Uterus (tissue), 3 donors: ENCODE measurements at regions not wholly inside any gene's neighbourhood (a gene's known extent, or its start where the extent isn't known, plus 50 kb on each side); places are given as distances from the start of the nearest gene placed in this dataset.

Source experiments
- DNase-seq, 2 donors: peaks; one replicate each; pipeline ENCODE4 v3.0.0-alpha.2; 2019 to 2020
- H3K27ac ChIP-seq, 2 donors: fragments of 200-600 bp; sonication (generic); 1 replicate in 1 of 2; 2 replicates in 1 of 2; pipeline ENCODE4 v1.5.1; 2016 to 2018
- H3K27me3 ChIP-seq, 2 donors: fragments of 200-600 bp; sonication (generic); one replicate each; pipeline ENCODE4 v1.5.1; 2018 to 2019; ENCODE audit warnings: control low read depth in 1 of 2
- H3K36me3 ChIP-seq, 2 donors: fragments of 200-600 bp; sonication (generic); one replicate each; pipeline ENCODE4 v1.5.1; 2019; ENCODE audit warnings: control low read depth in 1 of 2
- H3K4me1 ChIP-seq, 2 donors: fragments of 200-600 bp; sonication (generic); one replicate each; pipeline ENCODE4 v1.5.1; 2018 to 2019; ENCODE audit warnings: control low read depth in 1 of 2
- H3K4me3 ChIP-seq, 2 donors: fragments of 200-600 bp; sonication (generic); 1 replicate in 1 of 2; 2 replicates in 1 of 2; pipeline ENCODE4 v1.5.1; 2018 to 2019; ENCODE audit warnings: mild to moderate bottlenecking in 1 of 2
- H3K9me3 ChIP-seq, 2 donors: fragments of 200-600 bp; sonication (generic); one replicate each; pipeline ENCODE4 v1.5.1; 2019; ENCODE audit warnings: control low read depth in 1 of 2
- CTCF ChIP-seq, 4 experiments: fragments of 200-600 bp in 2 of 4; fragments of 450-650 bp in 2 of 4; sonication (generic) in 2 of 4; IDR thresholded peaks; one replicate each; pipeline ENCODE4 v1.5.1; 2016 to 2019; ENCODE audit warnings: antibody characterized with exemption in 4 of 4, mild to moderate bottlenecking in 2 of 4, moderate library complexity in 1 of 4
- POLR2A ChIP-seq, 2 donors: fragments of 450-650 bp; IDR thresholded peaks; one replicate each; pipeline ENCODE4 v1.6.1; 2016; ENCODE audit warnings: antibody characterized with exemption in 2 of 2, mild to moderate bottlenecking in 1 of 2, moderate library complexity in 1 of 2
- intact Hi-C: fragments of 100-400 bp; cut with DNase I; formaldehyde crosslinking; loops from one replicate; pipeline ENCODE4 v1.15.1; 2023; ENCODE audit warnings: low total_unique reads
- donor health status: DM: yes; HTN: yes; CAD: no.

- no peaks in the 10 kb centered on the region for H3K9me3 ChIP-seq
- TF ChIP-seq POLR2A (IDR thresholded peaks at IDR 0.05) (no peak), CTCF (IDR thresholded peaks at IDR 0.05) (no peak)
- H3K27ac ChIP-seq: no peak overlapping the region
- H3K27me3 ChIP-seq: no peaks in the 10 kb centered on the region
- DNase-seq: no peak
- no peaks in the 10 kb centered on the region for H3K4me1 ChIP-seq
- no peaks in the 10 kb centered on the region for H3K36me3 ChIP-seq
- intact Hi-C loops: no loop called here
- no peak overlapping the region for H3K4me3 ChIP-seq
Observed at GRCh38 chr7:67478066-67478465, 481.4 kb downstream of the TYW1 start.

GRCh38 chr7:67484244-67484751, 487.7 kb downstream of the TYW1 start:
- Histone ChIP-seq H3K36me3 (no peaks in the 10 kb centered on the region), H3K4me3 (no peak overlapping the region), H3K9me3 (no peaks in the 10 kb centered on the region), H3K4me1 (peaks cover 0 to 4% of the 10 kb centered on the region in 2 donors), H3K27me3 (no peaks in the 10 kb centered on the region), H3K27ac (no peak overlapping the region)
- intact Hi-C loops: no loop called here
- peak; percentile 32 to 39 for DNase-seq
- TF ChIP-seq POLR2A (IDR thresholded peaks at IDR 0.05): no peak
- peak; percentile 38 to 59 (median 48) for TF ChIP-seq CTCF (IDR thresholded peaks at IDR 0.05)

GRCh38 chr7:67486401-67486800, 489.8 kb downstream of the TYW1 start:
- no peaks in the 10 kb centered on the region for H3K9me3 ChIP-seq
- no peak overlapping the region for H3K27ac ChIP-seq
- intact Hi-C loops: no loop called here
- no peaks in the 10 kb centered on the region for H3K27me3 ChIP-seq
- no peaks in the 10 kb centered on the region for H3K36me3 ChIP-seq
- no peak for DNase-seq
- peaks cover 0 to 4% of the 10 kb centered on the region in 2 donors for H3K4me1 ChIP-seq
- TF ChIP-seq POLR2A (IDR thresholded peaks at IDR 0.05): no peak
- TF ChIP-seq CTCF (IDR thresholded peaks at IDR 0.05): no peak
- H3K4me3 ChIP-seq: no peak overlapping the region

GRCh38 chr7:67487316-67487715, 490.7 kb downstream of the TYW1 start:
- Histone ChIP-seq H3K36me3 (no peaks in the 10 kb centered on the region), H3K4me3 (no peak overlapping the region), H3K27me3 (no peaks in the 10 kb centered on the region), H3K9me3 (no peaks in the 10 kb centered on the region), H3K27ac (no peak overlapping the region), H3K4me1 (peaks cover 0 to 4% of the 10 kb centered on the region in 2 donors)
- TF ChIP-seq POLR2A (IDR thresholded peaks at IDR 0.05): no peak
- TF ChIP-seq CTCF (IDR thresholded peaks at IDR 0.05): no peak
- intact Hi-C loops: no loop called here
- no peak for DNase-seq

GRCh38 chr7:67489881-67490280, 493.2 kb downstream of the TYW1 start:
- H3K27ac ChIP-seq: no peak overlapping the region
- no peaks in the 10 kb centered on the region for H3K9me3 ChIP-seq
- no peak for DNase-seq
- H3K36me3 ChIP-seq: no peaks in the 10 kb centered on the region
- no peaks in the 10 kb centered on the region for H3K27me3 ChIP-seq
- intact Hi-C loops: no loop called here
- H3K4me1 ChIP-seq: no peaks in the 10 kb centered on the region
- H3K4me3 ChIP-seq: no peak overlapping the region
- TF ChIP-seq POLR2A (IDR thresholded peaks at IDR 0.05) (no peak), CTCF (IDR thresholded peaks at IDR 0.05) (no peak)
